Cerebellar cortex (tissue), 1 donor: ENCODE measurements at regions not wholly inside any gene's neighbourhood (a gene's known extent, or its start where the extent isn't known, plus 50 kb on each side); places are given as distances from the start of the nearest gene placed in this dataset.
A peak's percentile ranks its signal among the peaks of the same experiment; 100 is the strongest.

Experiments used
- DNase-seq: peaks from one replicate; pipeline ENCODE4 v3.0.0-alpha.2; 2015; ENCODE audit warnings: low spot score

- peak; percentile 30 for DNase-seq
Observed at GRCh38 chr4:124321364-124321763, 391.2 kb downstream of the ANKRD50 start.

GRCh38 chr4:124322234-124323065, 390.1 kb downstream of the ANKRD50 start:
- DNase-seq: peak; percentile 49

GRCh38 chr4:124325690-124326089, 386.8 kb downstream of the ANKRD50 start:
- no peak for DNase-seq

GRCh38 chr4:124329134-124329533, 383.4 kb downstream of the ANKRD50 start:
- no peak for DNase-seq

DNA sequence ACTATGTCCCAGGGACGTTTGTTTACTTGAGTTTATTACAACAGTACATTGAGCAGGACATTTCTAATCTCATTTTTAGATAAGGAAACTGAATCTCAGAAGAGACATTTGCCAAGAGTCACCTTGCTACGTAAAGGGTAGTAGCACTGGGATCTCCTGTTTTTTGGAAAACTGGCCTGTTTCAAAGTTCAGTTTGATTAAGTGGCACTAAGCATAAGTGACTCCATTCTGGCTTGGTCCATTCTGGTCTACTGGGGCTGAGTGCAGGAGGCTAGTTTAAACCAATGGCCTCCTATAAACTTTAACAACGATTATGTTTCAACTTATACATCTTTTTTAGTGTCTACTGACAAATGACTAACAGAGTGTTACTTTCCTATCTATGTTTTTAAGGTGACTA, 382.5 kb downstream of the ANKRD50 start:
- no peak for DNase-seq

- no peak for DNase-seq
Observed at GRCh38 chr4:124331781-124332180, 380.8 kb downstream of the ANKRD50 start.

- no peak for DNase-seq
Observed at GRCh38 chr4:124333466-124333865, 379.1 kb downstream of the ANKRD50 start.

GRCh38 chr4:124334119-124334518, 378.4 kb downstream of the ANKRD50 start:
- DNase-seq: peak; percentile 52

DNA sequence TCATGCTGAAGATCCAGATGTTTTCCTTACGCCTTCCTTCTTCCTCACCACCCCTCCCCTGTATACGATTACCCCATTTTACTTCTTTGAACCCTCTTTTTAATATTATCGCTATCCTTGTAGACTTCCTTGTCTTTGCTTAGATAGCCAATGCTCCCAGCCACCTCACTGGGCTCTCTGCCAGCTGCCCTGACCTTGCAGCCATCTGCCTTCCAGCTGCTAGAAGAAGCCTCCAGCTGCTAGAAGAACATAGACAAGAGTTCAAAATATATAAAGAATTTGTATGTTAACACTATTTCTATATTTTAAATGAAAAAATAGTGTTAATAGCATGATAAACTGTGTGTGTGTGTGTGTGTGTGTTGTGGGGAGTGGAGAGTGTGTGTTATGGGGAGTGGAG, 374.7 kb downstream of the ANKRD50 start:
- no peak for DNase-seq

DNA sequence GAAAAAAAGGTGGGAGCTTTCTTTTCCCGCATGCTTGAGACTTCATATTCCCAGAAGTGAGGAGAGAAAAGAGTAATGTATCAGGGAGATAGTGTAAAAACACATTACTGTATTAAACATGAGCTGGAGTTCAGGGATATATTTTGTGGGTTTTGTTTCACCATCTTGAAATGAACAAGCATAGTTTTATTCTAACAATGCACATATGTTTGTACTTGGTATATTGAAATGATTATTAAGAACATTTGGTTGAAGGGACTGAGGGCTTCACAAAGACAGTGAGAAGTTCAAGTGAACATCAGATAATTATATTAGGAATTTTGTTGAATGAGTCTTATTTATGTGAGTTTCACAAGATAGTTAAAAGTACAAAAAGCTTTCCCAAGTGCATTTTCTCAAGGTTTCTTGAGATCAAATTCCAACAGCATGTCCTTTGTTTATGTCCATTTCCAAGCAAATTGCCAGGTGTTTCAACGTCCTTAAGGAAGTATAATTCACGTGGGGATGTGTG, 368.8 kb downstream of the ANKRD50 start:
- no peak for DNase-seq

GRCh38 chr4:124372916-124373315, 339.6 kb downstream of the ANKRD50 start:
- DNase-seq: no peak

DNA sequence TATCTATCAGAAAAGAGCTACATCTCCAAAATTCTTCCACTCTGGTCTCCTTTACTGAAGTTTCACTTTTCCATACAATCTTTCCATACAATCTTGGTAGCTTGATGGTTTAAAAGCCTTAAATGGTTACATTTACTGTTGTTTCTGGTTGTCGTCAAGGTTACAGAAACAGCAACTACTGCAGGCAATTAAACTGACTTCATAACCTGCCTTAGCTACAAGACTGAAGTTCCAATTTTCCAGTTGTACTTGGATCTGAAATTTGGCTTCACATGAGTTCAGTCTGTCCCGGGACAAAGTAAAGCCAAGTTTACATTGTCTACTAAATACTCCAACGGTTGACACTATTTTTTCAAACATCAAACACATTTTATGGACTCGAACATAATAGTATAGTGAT, 326.4 kb downstream of the ANKRD50 start:
- DNase-seq: no peak

GRCh38 chr4:124386648-124387047, 325.9 kb downstream of the ANKRD50 start:
- no peak for DNase-seq

DNA sequence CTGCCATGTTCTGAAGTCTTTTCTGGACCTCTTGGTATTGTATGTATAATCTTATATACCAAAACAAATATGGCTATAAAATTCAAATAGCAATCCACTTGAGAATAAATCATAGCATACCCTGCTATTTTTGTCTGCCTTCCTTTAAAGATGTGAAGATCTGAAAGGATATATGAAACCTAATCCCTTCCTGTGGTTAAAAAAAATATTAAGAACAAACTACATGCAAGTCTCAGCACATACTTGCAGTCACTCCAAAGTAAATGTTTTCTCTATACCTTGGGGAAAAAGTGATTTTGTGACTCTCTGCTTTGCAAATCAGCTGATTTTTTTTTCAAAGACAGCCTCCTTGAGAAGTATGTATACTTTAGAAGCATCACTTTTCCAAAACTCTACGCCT, 322.9 kb downstream of the ANKRD50 start:
- DNase-seq: no peak

DNA sequence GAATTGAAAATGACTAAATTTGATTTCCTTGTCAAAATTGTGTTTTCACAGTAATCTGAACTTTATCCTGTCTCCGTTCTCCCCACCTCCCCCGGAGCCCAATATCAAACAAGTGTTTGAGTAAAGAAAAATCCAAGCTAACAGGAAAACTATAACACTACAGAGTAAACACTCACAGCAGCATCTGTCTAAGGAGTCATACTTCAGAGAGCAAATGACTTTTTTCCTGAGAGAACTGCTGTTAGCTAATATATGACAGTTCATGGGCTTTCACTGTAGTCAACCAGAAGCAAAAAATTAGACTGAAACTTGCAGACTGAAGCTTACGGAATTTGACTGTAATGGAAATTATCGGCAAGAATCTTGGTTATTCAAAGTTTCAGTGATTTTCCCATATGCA, 321.7 kb downstream of the ANKRD50 start:
- no peak for DNase-seq

GRCh38 chr4:124396333-124396732, 316.2 kb downstream of the ANKRD50 start:
- DNase-seq: no peak

- no peak for DNase-seq
Observed at GRCh38 chr4:124401606-124402005, 310.9 kb downstream of the ANKRD50 start.

DNA sequence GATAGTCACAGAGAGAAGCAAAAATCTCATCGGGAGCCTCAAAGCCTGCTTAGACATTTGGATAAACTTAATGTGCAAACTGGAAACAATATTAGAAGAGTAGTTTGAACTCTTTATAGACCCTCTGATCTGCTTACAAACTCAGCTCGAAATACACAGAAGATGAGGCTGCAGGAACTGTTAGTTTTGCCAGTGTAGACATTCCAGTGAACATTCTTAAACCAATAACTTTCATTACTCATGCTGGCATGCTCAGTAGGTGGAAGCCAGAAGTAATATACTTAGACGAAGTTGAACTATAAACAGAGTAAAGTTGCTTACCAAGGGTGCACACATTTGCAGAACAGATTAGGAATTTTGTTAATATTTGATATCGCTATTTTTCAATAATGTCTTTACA, 303.5 kb downstream of the ANKRD50 start:
- no peak for DNase-seq

- no peak for DNase-seq
Observed at GRCh38 chr4:124414276-124415040, 298.1 kb downstream of the ANKRD50 start.

- no peak for DNase-seq
Observed at GRCh38 chr4:124415146-124415545, 297.4 kb downstream of the ANKRD50 start.

GRCh38 chr4:124417371-124417770, 295.2 kb downstream of the ANKRD50 start:
- DNase-seq: no peak

DNA sequence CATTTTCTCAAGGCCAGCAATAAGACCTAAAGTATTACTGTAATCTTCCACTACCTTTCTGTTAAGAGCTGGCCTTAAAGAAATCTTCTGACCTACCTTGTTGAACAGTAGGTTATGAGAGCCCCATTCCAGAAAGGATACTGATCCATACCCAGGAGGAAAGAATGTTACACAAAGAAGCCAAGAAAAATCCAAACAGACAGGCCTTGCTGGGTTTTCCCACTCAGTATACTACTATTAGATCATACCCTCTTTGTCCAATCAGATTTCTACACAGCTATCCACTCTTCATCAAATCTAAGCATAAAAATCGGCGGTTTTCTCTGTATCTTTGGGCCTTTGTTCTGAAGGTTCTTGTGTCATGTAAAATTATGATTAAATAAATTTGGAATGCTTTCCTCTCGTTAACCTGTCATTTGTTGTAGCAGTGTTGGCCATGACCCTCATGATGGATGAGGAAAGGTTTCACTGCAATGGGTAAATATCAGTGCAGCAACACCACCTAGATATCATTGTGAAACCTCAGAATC, 292.3 kb downstream of the ANKRD50 start:
- no peak for DNase-seq

- DNase-seq: no peak
Observed at GRCh38 chr4:124423160-124423559, 289.4 kb downstream of the ANKRD50 start.
